Parathyroid adenoma (tissue), 2 donors: ENCODE measurements at regions not wholly inside any gene's neighbourhood (a gene's known extent, or its start where the extent isn't known, plus 50 kb on each side); places are given as distances from the start of the nearest gene placed in this dataset.

Experiments
- H2AFZ ChIP-seq: fragments of 300-600 bp; sonication (generic); one replicate; pipeline ENCODE4 v1.7.0; 2017; ENCODE audit warnings: antibody characterized with exemption, mild to moderate bottlenecking
- H3K27ac ChIP-seq: fragments of 300-600 bp; sonication (generic); one replicate; pipeline ENCODE4 v1.7.0; 2017
- H3K27me3 ChIP-seq: fragments of 300-600 bp; sonication (generic); one replicate; pipeline ENCODE4 v1.7.0; 2017; ENCODE audit warnings: low read length; ENCODE audit not compliant: control insufficient read depth, insufficient read depth
- H3K36me3 ChIP-seq: fragments of 300-600 bp; sonication (generic); one replicate; pipeline ENCODE4 v1.7.0; 2017; ENCODE audit warnings: low read length; ENCODE audit not compliant: control insufficient read depth, insufficient read depth
- H3K4me1 ChIP-seq: fragments of 300-600 bp; sonication (generic); one replicate; pipeline ENCODE4 v1.7.0; 2017; ENCODE audit warnings: control low read depth
- H3K4me2 ChIP-seq: fragments of 300-600 bp; sonication (generic); one replicate; pipeline ENCODE4 v1.7.0; 2017; ENCODE audit warnings: low read length
- H3K4me3 ChIP-seq: fragments of 300-600 bp; sonication (generic); one replicate; pipeline ENCODE4 v1.7.0; 2017; ENCODE audit warnings: low read depth, low read length
- H3K79me2 ChIP-seq: fragments of 300-600 bp; sonication (generic); one replicate; pipeline ENCODE4 v1.7.0; 2017; ENCODE audit warnings: control low read depth
- H3K9ac ChIP-seq: fragments of 300-600 bp; sonication (generic); one replicate; pipeline ENCODE4 v1.7.0; 2017; ENCODE audit warnings: mild to moderate bottlenecking
- H3K9me3 ChIP-seq: fragments of 300-600 bp; sonication (generic); one replicate; pipeline ENCODE4 v1.7.0; 2017; ENCODE audit warnings: low read length; ENCODE audit not compliant: control insufficient read depth
- CTCF ChIP-seq: fragments of 300-600 bp; sonication (generic); IDR thresholded peaks from one replicate; pipeline ENCODE4 v1.7.0; 2017; ENCODE audit warnings: antibody characterized with exemption, mild to moderate bottlenecking
- donor health status: primary hyperparathyroidism.

- TF ChIP-seq CTCF: no peak
- Histone ChIP-seq H2AFZ (no peak overlapping the region), H3K27ac (no peak overlapping the region), H3K4me1 (peaks cover 3% of the 10 kb centered on the region), H3K27me3 (no peaks in the 10 kb centered on the region), H3K4me3 (no peak overlapping the region), H3K9ac (no peak overlapping the region), H3K4me2 (no peak overlapping the region), H3K79me2 (no peaks in the 10 kb centered on the region), H3K9me3 (no peaks in the 10 kb centered on the region), H3K36me3 (no peaks in the 10 kb centered on the region)
Measured at GRCh38 chr6:23184351-23184750, 615.0 kb downstream of the HDGFL1 start.

- Histone ChIP-seq H3K4me1 (no peaks in the 10 kb centered on the region), H3K27me3 (no peaks in the 10 kb centered on the region), H3K36me3 (no peaks in the 10 kb centered on the region), H3K27ac (no peak overlapping the region), H2AFZ (no peak overlapping the region), H3K79me2 (no peaks in the 10 kb centered on the region), H3K4me2 (no peak overlapping the region), H3K4me3 (no peak overlapping the region), H3K9me3 (no peaks in the 10 kb centered on the region), H3K9ac (no peak overlapping the region)
- no peak for TF ChIP-seq CTCF
Measured at GRCh38 chr6:23195487-23195886, 626.1 kb downstream of the HDGFL1 start.

GRCh38 chr6:23199541-23199940 lies 630.2 kb downstream of the HDGFL1 start:
- no peak for TF ChIP-seq CTCF
- no peaks in the 10 kb centered on the region for H3K36me3 ChIP-seq
- no peak overlapping the region for H2AFZ ChIP-seq
- H3K79me2 ChIP-seq: no peaks in the 10 kb centered on the region
- H3K9ac ChIP-seq: no peak overlapping the region
- no peaks in the 10 kb centered on the region for H3K4me1 ChIP-seq
- H3K4me2 ChIP-seq: no peak overlapping the region
- H3K9me3 ChIP-seq: no peaks in the 10 kb centered on the region
- no peak overlapping the region for H3K27ac ChIP-seq
- H3K4me3 ChIP-seq: no peak overlapping the region
- no peaks in the 10 kb centered on the region for H3K27me3 ChIP-seq

- Histone ChIP-seq H3K36me3 (no peaks in the 10 kb centered on the region), H3K9ac (no peak overlapping the region), H3K79me2 (no peaks in the 10 kb centered on the region), H3K27ac (no peak overlapping the region), H3K4me3 (no peak overlapping the region), H3K9me3 (no peaks in the 10 kb centered on the region), H3K4me1 (no peaks in the 10 kb centered on the region), H3K27me3 (no peaks in the 10 kb centered on the region), H2AFZ (no peak overlapping the region), H3K4me2 (no peak overlapping the region)
- TF ChIP-seq CTCF: no peak
Measured at GRCh38 chr6:23200946-23201345, 631.6 kb downstream of the HDGFL1 start.

GRCh38 chr6:23202207-23202606 lies 632.8 kb downstream of the HDGFL1 start:
- Histone ChIP-seq H3K9ac (no peak overlapping the region), H3K9me3 (no peaks in the 10 kb centered on the region), H3K27me3 (no peaks in the 10 kb centered on the region), H3K36me3 (no peaks in the 10 kb centered on the region), H3K4me1 (no peaks in the 10 kb centered on the region), H2AFZ (no peak overlapping the region), H3K79me2 (no peaks in the 10 kb centered on the region), H3K27ac (no peak overlapping the region), H3K4me3 (no peak overlapping the region), H3K4me2 (no peak overlapping the region)
- TF ChIP-seq CTCF: no peak
